T-helper 17 cell (primary cell): ENCODE measurements at regions not wholly inside any gene's neighbourhood (a gene's known extent, or its start where the extent isn't known, plus 50 kb on each side); places are given as distances from the start of the nearest gene placed in this dataset.

Source experiments
- ATAC-seq: fragments of 150-1000 bp; cut with Tn5 transposase; 2 replicates; pipeline ENCODE4 v1.10.0; 2021; ENCODE audit warnings: mild to moderate bottlenecking, moderate library complexity
- DNase-seq, 3 donors: peaks; one replicate each; pipeline versions ENCODE4 v3.0.0 to v3.0.0-alpha.2; 2020 to 2021
- H3K9me3 ChIP-seq: one replicate; pipeline ENCODE4 v1.7.0; 2013; ENCODE audit warnings: low read length, mild to moderate bottlenecking; ENCODE audit not compliant: control insufficient read depth, poor library complexity, severe bottlenecking
- H3K27ac Mint-ChIP-seq: one replicate; pipeline ENCODE4 v1.8.0; 2022; ENCODE audit warnings: mild to moderate bottlenecking, moderate library complexity, mixed read lengths
- H3K27me3 Mint-ChIP-seq: one replicate; pipeline ENCODE4 v1.8.0; 2022; ENCODE audit warnings: mixed read lengths
- H3K36me3 Mint-ChIP-seq: one replicate; pipeline ENCODE4 v1.8.0; 2022; ENCODE audit warnings: low read depth, mixed read lengths
- H3K4me1 Mint-ChIP-seq: one replicate; pipeline ENCODE4 v1.8.0; 2022; ENCODE audit warnings: mild to moderate bottlenecking, mixed read lengths
- H3K4me3 Mint-ChIP-seq: one replicate; pipeline ENCODE4 v1.8.0; 2022; ENCODE audit warnings: mild to moderate bottlenecking, moderate library complexity, mixed read lengths

DNA sequence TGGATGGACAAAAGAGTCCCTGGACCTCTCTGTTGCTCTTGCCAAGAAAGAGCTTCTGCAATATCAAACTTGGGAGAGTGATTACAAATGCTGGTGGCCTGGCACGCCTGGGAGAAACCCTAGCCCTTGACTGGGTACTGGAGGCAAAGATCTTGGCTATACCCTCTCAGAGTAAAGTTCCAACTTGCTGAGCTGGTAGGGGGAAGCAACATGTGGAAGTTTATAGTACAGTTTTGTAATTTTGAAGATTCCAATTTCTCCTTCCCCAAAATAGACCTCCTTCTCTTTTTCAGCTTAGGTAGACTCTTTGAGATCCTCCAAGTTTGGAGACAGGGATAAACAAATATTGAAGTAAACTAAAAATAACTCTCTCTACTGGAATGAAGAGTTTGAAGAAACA is 645.3 kb downstream of the NR4A2 start:
- Mint-ChIP-seq H3K27me3 (no peaks in the 10 kb centered on the region), H3K4me1 (no peaks in the 10 kb centered on the region), H3K36me3 (no peaks in the 10 kb centered on the region), H3K27ac (no peak overlapping the region), H3K4me3 (no peak overlapping the region)
- H3K9me3 ChIP-seq: no peaks in the 10 kb centered on the region
- no peak for DNase-seq
- no peak for ATAC-seq

DNA sequence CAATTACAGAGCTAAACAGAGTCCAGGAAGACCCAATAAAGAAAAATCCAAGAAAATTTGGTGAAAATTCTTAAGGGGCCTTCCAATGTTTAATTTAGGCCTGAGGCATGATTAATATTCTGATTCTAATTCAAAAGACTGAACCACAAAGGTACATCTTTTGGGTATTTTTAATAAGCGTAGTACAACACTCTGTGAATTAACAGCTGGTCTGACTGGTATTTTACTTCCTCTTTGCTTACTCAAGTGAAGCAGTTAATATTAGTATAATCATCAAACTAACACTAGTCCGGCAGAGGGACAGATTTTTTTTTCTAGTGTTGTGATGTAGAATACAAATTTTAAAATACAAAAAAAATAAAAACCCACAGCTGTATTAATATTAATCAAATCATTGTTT is 652.9 kb downstream of the NR4A2 start:
- no peaks in the 10 kb centered on the region for H3K27me3 Mint-ChIP-seq
- H3K4me1 Mint-ChIP-seq: no peaks in the 10 kb centered on the region
- ATAC-seq: no peak
- H3K36me3 Mint-ChIP-seq: no peaks in the 10 kb centered on the region
- DNase-seq: no peak
- no peak overlapping the region for H3K27ac Mint-ChIP-seq
- H3K9me3 ChIP-seq: no peaks in the 10 kb centered on the region
- no peak overlapping the region for H3K4me3 Mint-ChIP-seq

DNA sequence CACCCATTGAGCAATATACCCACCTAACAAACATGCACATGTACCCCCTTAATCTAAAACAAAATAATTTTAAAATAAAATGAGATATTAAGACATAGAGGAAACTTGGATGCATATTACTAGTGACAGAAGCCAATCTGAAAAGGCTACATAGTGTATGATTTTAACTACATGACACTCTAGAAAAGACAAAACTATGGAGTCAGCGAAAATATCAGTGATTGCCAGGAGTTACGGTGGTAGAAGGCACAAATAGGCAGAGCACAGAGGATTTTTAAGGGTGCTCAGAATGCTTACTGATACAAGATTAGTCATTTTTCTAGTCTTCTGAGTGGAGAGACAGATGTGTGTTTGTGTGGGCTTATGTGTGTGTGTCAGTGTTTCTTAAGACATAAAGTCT is 656.6 kb downstream of the NR4A2 start:
- no peak overlapping the region for H3K4me3 Mint-ChIP-seq
- DNase-seq (no peak), ATAC-seq (no peak)
- no peaks in the 10 kb centered on the region for H3K9me3 ChIP-seq
- H3K27ac Mint-ChIP-seq: no peak overlapping the region
- no peaks in the 10 kb centered on the region for H3K27me3 Mint-ChIP-seq
- H3K36me3 Mint-ChIP-seq: no peaks in the 10 kb centered on the region
- no peaks in the 10 kb centered on the region for H3K4me1 Mint-ChIP-seq

DNA sequence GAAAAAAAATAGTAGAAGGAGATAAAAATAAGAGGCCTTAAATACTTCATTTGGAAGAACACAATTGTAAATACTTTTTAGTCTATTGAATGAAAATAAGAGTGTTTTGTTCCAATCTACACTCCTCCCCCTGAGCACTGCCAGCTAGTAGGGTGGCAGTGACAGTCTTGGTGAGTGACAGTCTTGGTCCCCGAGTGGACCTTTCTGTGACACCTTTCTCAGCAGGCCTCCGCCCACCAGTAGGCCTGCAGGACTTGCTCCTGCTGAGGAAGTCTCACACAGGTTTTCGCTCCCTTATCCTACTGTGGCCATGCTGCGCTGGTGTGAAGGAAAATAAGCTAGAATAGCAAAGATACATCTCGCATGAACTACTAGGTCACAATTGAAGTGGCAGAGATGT is 666.8 kb downstream of the NR4A2 start:
- no peaks in the 10 kb centered on the region for H3K9me3 ChIP-seq
- ATAC-seq (no peak), DNase-seq (no peak)
- H3K4me1 Mint-ChIP-seq: no peaks in the 10 kb centered on the region
- H3K36me3 Mint-ChIP-seq: no peaks in the 10 kb centered on the region
- no peak overlapping the region for H3K4me3 Mint-ChIP-seq
- no peak overlapping the region for H3K27ac Mint-ChIP-seq
- H3K27me3 Mint-ChIP-seq: no peaks in the 10 kb centered on the region

- no peak for DNase-seq
- Mint-ChIP-seq H3K36me3 (no peaks in the 10 kb centered on the region), H3K27ac (no peak overlapping the region), H3K4me3 (no peak overlapping the region), H3K4me1 (no peaks in the 10 kb centered on the region), H3K27me3 (no peaks in the 10 kb centered on the region)
- no peak for ATAC-seq
- no peaks in the 10 kb centered on the region for H3K9me3 ChIP-seq
These were observed 669.3 kb downstream of the NR4A2 start for GRCh38 chr2:155663265-155663664.

- no peaks in the 10 kb centered on the region for H3K27me3 Mint-ChIP-seq
- H3K27ac Mint-ChIP-seq: no peak overlapping the region
- DNase-seq (no peak), ATAC-seq (no peak)
- no peak overlapping the region for H3K4me3 Mint-ChIP-seq
- no peaks in the 10 kb centered on the region for H3K9me3 ChIP-seq
- H3K36me3 Mint-ChIP-seq: no peaks in the 10 kb centered on the region
- H3K4me1 Mint-ChIP-seq: no peaks in the 10 kb centered on the region
These were observed 670.3 kb downstream of the NR4A2 start for GRCh38 chr2:155662224-155662623.

GRCh38 chr2:155653176-155653575 is 679.3 kb downstream of the NR4A2 start:
- ATAC-seq (no peak), DNase-seq (no peak)
- no peak overlapping the region for H3K4me3 Mint-ChIP-seq
- H3K4me1 Mint-ChIP-seq: no peaks in the 10 kb centered on the region
- no peak overlapping the region for H3K27ac Mint-ChIP-seq
- no peaks in the 10 kb centered on the region for H3K36me3 Mint-ChIP-seq
- H3K27me3 Mint-ChIP-seq: no peaks in the 10 kb centered on the region
- H3K9me3 ChIP-seq: no peaks in the 10 kb centered on the region

GRCh38 chr2:155651851-155652250 is 680.7 kb downstream of the NR4A2 start:
- DNase-seq (no peak), ATAC-seq (no peak)
- no peaks in the 10 kb centered on the region for H3K4me1 Mint-ChIP-seq
- H3K4me3 Mint-ChIP-seq: no peak overlapping the region
- no peaks in the 10 kb centered on the region for H3K9me3 ChIP-seq
- no peaks in the 10 kb centered on the region for H3K27me3 Mint-ChIP-seq
- H3K27ac Mint-ChIP-seq: no peak overlapping the region
- H3K36me3 Mint-ChIP-seq: no peaks in the 10 kb centered on the region

DNA sequence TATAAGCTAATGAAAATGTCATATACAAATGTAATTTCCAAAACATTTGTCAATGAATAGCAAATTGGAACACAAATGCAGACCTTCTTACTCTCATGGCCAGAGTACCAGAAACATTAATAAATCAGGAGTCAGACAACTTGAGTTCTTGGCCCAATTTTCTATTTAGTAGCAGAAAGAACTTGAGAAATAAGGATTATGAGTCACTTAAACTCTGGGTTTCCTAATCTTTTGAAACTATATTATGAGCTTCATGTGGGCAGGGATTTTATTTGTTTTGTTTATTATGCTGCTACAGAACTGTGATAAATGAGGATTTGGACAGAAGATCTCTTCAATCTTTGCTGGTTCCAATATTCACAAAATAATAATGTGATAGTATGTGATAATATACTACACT is 686.7 kb downstream of the NR4A2 start:
- DNase-seq (no peak), ATAC-seq (no peak)
- H3K4me1 Mint-ChIP-seq: no peaks in the 10 kb centered on the region
- no peak overlapping the region for H3K27ac Mint-ChIP-seq
- no peaks in the 10 kb centered on the region for H3K36me3 Mint-ChIP-seq
- no peaks in the 10 kb centered on the region for H3K9me3 ChIP-seq
- H3K4me3 Mint-ChIP-seq: no peak overlapping the region
- H3K27me3 Mint-ChIP-seq: no peaks in the 10 kb centered on the region

DNA sequence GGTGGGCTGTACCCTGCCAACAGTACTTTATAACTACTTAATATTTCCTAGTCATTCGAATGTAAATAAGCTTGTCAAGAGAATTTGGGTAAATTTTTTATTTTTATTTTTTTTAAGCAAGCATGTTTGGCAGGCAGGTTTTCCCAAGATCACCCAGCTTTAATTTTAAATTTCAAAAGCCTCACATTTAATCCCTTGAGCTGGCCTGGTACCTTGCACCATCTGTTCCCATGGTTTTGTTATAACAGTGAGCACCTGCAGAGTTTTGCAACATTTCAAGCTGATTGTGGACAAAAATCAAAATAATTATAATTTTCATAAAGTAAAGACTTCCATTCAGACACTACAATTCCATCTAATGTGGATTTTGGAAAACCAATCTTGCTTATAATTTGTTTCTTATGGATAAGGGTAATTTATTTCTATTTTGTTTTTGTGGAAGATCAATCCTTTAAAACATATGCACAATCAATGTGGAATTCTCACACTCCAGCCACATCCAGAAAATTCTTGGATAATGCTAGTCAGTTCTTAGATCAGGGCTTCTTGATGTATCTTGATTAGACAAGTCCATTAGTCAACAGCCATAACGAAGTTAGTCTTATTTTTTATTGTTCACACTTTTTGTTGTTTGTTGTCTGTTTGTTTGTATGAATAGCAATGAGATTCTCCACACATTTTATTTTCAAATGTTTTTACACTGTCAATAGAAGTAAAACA is 689.3 kb downstream of the NR4A2 start:
- Mint-ChIP-seq H3K27me3 (no peaks in the 10 kb centered on the region), H3K27ac (no peak overlapping the region), H3K36me3 (no peaks in the 10 kb centered on the region), H3K4me1 (no peaks in the 10 kb centered on the region), H3K4me3 (no peak overlapping the region)
- DNase-seq: no peak
- no peak for ATAC-seq
- no peaks in the 10 kb centered on the region for H3K9me3 ChIP-seq

DNA sequence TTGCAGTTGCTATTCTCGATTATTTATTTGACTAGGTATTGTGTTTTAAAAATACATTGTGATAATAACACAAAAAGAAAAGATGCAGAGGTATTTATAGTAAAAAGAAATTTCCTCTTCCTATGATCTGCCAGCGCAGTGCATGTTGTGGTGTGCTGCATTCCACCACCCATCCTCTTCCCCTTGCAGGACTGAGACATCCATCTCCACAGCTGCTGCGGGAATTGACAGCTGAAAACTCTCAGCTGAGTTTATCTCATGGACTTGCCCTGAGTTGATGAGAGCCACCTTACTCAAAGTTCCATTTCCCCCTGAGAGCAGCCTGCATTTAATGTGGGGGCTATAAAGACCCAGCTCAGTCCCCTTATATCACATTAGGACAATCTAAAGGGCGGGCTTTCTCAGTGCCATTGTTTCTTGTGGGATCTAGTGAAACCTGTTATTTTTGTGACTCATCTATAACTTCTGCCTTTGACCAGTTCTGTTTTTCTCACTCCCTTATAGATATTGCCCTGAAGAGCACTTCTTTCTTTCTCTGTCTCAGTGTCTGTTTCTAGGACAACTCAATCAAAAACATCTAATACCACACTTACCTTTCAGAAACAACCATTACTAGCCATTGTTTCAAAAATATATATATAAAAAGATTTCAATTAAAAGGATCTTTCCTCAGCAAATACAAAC is 698.5 kb downstream of the NR4A2 start:
- no peaks in the 10 kb centered on the region for H3K27me3 Mint-ChIP-seq
- H3K4me3 Mint-ChIP-seq: no peak overlapping the region
- no peaks in the 10 kb centered on the region for H3K36me3 Mint-ChIP-seq
- DNase-seq: no peak
- no peak for ATAC-seq
- H3K4me1 Mint-ChIP-seq: no peaks in the 10 kb centered on the region
- no peak overlapping the region for H3K27ac Mint-ChIP-seq
- no peaks in the 10 kb centered on the region for H3K9me3 ChIP-seq

GRCh38 chr2:155633060-155633839 is 699.3 kb downstream of the NR4A2 start:
- Mint-ChIP-seq H3K4me3 (no peak overlapping the region), H3K36me3 (no peaks in the 10 kb centered on the region)
- ATAC-seq: no peak

GRCh38 chr2:155630760-155631159 is 701.8 kb downstream of the NR4A2 start:
- ATAC-seq (no peak), DNase-seq (no peak)
- Mint-ChIP-seq H3K36me3 (no peaks in the 10 kb centered on the region), H3K4me1 (no peaks in the 10 kb centered on the region), H3K27ac (no peak overlapping the region), H3K27me3 (no peaks in the 10 kb centered on the region), H3K4me3 (no peak overlapping the region)
- H3K9me3 ChIP-seq: no peaks in the 10 kb centered on the region

More at GRCh38 chr2:155633060-155633839, 699.3 kb downstream of the NR4A2 start:
- H3K9me3 ChIP-seq: no peaks in the 10 kb centered on the region
- Mint-ChIP-seq H3K27me3 (no peaks in the 10 kb centered on the region), H3K27ac (no peak overlapping the region), H3K4me1 (no peaks in the 10 kb centered on the region)
- DNase-seq: no peak
